ENCODE measurements at regions not wholly inside any gene's neighbourhood (a gene's known extent, or its start where the extent isn't known, plus 50 kb on each side); places are given as distances from the start of the nearest gene placed in this dataset.

DNA sequence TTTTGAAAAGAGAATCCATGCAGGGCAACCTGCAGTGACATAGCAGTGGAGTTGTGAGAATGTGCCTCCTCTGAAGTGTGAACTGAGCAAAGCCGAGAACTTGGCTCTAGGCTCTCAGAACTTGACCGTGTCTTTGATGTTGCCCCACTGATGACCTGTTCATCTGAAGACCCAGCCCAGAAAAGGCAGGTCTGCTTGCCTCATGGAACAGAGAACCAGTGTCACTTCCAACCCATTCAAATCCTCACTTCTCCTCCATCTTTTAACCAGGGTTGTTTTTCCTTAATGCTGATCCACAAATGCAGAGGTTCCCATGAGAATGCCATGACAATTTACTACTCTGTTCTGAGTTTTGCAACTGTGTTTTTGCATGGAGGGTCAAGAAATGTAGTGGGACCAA is 155.4 kb downstream of the MED10 start:
- H3K27me3 ChIP-seq (ENCODE audit: insufficient read depth, low read length) = no peaks in the 10 kb centered on the region

DNA sequence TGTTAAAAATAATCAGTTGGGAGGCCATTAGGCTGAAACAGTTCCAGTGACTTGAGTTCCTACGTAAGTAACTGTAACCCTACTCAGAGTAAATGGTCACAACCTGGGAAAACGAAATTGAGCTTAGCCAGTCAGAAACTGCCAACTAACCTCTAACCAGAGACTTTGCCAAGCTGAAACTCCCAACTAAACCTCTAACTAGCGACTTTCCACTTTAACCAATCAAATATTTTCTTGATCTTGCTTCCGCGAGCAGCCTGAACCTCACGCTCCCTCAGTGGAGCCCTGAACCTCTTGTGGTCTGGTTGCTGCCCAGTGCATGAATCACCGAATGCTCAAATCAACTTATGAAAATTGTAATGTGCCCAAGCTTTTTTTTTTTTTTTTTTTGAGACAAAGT is 156.2 kb downstream of the MED10 start:
- Mint-ChIP-seq H3K9me3 (ENCODE audit: unreplicated experiment) (peaks cover 4% of the 10 kb centered on the region), H3K27ac (ENCODE audit: unreplicated experiment) (no peak overlapping the region), H3K4me3 (ENCODE audit: unreplicated experiment) (no peak overlapping the region), H3K4me1 (ENCODE audit: low read depth, unreplicated experiment) (no peaks in the 10 kb centered on the region), H3K36me3 (ENCODE audit: low read depth, unreplicated experiment) (no peaks in the 10 kb centered on the region), H3K27me3 (ENCODE audit: low read depth, unreplicated experiment) (peaks cover 11% of the 10 kb centered on the region)
- no peak overlapping the region for H3K9ac ChIP-seq (ENCODE audit: low read length)
- H2AFZ ChIP-seq (ENCODE audit: low read depth, low read length) = no peak overlapping the region
- FAIRE-seq (no peak), DNase-seq (ENCODE audit: low read depth) (no peak)
- peaks cover 6% of the 10 kb centered on the region for H3K9me3 ChIP-seq (ENCODE audit: insufficient read depth, low read depth, low read length)
- no peaks in the 10 kb centered on the region for H3K4me1 ChIP-seq (ENCODE audit: insufficient read depth, low read length)
- no peaks in the 10 kb centered on the region for H3K27me3 ChIP-seq (ENCODE audit: insufficient read depth, low read length)
- no peak overlapping the region for H3K4me3 ChIP-seq (ENCODE audit: insufficient read depth, low read depth, low read length)
- TF ChIP-seq EZH2 (IDR thresholded peaks at IDR 0.05; ENCODE audit: insufficient read depth, low read length) = no peak
- TF ChIP-seq, protein P1, sequence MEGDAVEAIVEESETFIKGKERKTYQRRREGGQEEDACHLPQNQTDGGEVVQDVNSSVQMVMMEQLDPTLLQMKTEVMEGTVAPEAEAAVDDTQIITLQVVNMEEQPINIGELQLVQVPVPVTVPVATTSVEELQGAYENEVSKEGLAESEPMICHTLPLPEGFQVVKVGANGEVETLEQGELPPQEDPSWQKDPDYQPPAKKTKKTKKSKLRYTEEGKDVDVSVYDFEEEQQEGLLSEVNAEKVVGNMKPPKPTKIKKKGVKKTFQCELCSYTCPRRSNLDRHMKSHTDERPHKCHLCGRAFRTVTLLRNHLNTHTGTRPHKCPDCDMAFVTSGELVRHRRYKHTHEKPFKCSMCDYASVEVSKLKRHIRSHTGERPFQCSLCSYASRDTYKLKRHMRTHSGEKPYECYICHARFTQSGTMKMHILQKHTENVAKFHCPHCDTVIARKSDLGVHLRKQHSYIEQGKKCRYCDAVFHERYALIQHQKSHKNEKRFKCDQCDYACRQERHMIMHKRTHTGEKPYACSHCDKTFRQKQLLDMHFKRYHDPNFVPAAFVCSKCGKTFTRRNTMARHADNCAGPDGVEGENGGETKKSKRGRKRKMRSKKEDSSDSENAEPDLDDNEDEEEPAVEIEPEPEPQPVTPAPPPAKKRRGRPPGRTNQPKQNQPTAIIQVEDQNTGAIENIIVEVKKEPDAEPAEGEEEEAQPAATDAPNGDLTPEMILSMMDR (IDR thresholded peaks at IDR 0.05; ENCODE audit: insufficient read depth, low read depth, low read length) = no peak
- H4K20me1 ChIP-seq (ENCODE audit: insufficient read depth, low read length) = no peaks in the 10 kb centered on the region
- H3K36me3 ChIP-seq (ENCODE audit: insufficient read depth, low read length) = no peaks in the 10 kb centered on the region
- H3K4me2 ChIP-seq (ENCODE audit: low read length) = no peak overlapping the region
- no peak overlapping the region for H3K27ac ChIP-seq (ENCODE audit: low read depth, low read length)
- no peaks in the 10 kb centered on the region for H3K79me2 ChIP-seq (ENCODE audit: insufficient read depth, low read length)

More for the DNA sequence above, 155.4 kb downstream of the MED10 start:
- Mint-ChIP-seq H3K27me3 (ENCODE audit: low read depth, unreplicated experiment) (peaks cover 12% of the 10 kb centered on the region), H3K4me3 (ENCODE audit: unreplicated experiment) (no peak overlapping the region), H3K27ac (ENCODE audit: unreplicated experiment) (no peak overlapping the region), H3K36me3 (ENCODE audit: low read depth, unreplicated experiment) (no peaks in the 10 kb centered on the region), H3K4me1 (ENCODE audit: low read depth, unreplicated experiment) (no peaks in the 10 kb centered on the region), H3K9me3 (ENCODE audit: unreplicated experiment) (peaks cover 4% of the 10 kb centered on the region)
- peaks cover 9% of the 10 kb centered on the region for H3K9me3 ChIP-seq (ENCODE audit: insufficient read depth, low read depth, low read length)
- H3K36me3 ChIP-seq (ENCODE audit: insufficient read depth, low read length) = no peaks in the 10 kb centered on the region
- no peak for TF ChIP-seq EZH2 (IDR thresholded peaks at IDR 0.05; ENCODE audit: insufficient read depth, low read length)
- TF ChIP-seq, protein P1 (IDR thresholded peaks at IDR 0.05; ENCODE audit: insufficient read depth, low read depth, low read length) = no peak
- no peak overlapping the region for H3K4me3 ChIP-seq (ENCODE audit: insufficient read depth, low read depth, low read length)
- H2AFZ ChIP-seq (ENCODE audit: low read depth, low read length) = no peak overlapping the region
- no peaks in the 10 kb centered on the region for H3K4me1 ChIP-seq (ENCODE audit: insufficient read depth, low read length)
- FAIRE-seq (no peak), DNase-seq (ENCODE audit: low read depth) (no peak)
- no peaks in the 10 kb centered on the region for H4K20me1 ChIP-seq (ENCODE audit: insufficient read depth, low read length)
- no peak overlapping the region for H3K9ac ChIP-seq (ENCODE audit: low read length)
- no peak overlapping the region for H3K27ac ChIP-seq (ENCODE audit: low read depth, low read length)
- H3K4me2 ChIP-seq (ENCODE audit: low read length) = no peak overlapping the region
- no peaks in the 10 kb centered on the region for H3K79me2 ChIP-seq (ENCODE audit: insufficient read depth, low read length)

DNA sequence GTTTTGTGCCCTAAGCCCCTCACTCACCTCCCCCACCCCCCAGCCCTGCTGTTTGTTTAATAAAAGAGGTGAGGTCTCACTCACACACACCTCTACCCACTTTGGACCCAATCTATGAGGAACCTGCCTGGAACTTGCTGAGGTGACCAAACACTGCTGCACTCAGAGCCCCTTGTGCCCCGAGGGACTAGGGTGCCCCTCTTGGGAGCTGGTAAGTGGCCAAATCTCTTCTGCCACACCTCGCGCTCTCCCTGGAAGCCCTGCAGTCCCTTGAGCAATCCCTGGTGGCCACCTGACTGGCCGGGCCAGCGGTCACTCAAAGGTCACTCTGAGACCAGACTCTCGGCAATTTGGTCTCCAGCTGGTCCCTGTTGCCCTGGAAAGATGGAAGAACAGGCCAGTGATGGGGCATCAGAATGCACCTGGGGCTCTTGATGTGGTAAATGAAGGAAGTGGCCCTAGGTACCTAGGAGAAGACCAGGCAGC is 157.2 kb downstream of the MED10 start:
- no peak overlapping the region for H3K4me3 Mint-ChIP-seq (ENCODE audit: unreplicated experiment)
- no peak for DNase-seq (ENCODE audit: low read depth)
- Histone ChIP-seq H4K20me1 (ENCODE audit: insufficient read depth, low read length) (no peaks in the 10 kb centered on the region), H2AFZ (ENCODE audit: low read depth, low read length) (no peak overlapping the region), H3K4me2 (ENCODE audit: low read length) (no peak overlapping the region), H3K79me2 (ENCODE audit: insufficient read depth, low read length) (no peaks in the 10 kb centered on the region), H3K27me3 (ENCODE audit: insufficient read depth, low read length) (no peaks in the 10 kb centered on the region), H3K9ac (ENCODE audit: low read length) (no peak overlapping the region), H3K4me1 (ENCODE audit: insufficient read depth, low read length) (no peaks in the 10 kb centered on the region), H3K9me3 (ENCODE audit: insufficient read depth, low read depth, low read length) (peaks cover 6% of the 10 kb centered on the region), H3K36me3 (ENCODE audit: insufficient read depth, low read length) (no peaks in the 10 kb centered on the region), H3K4me3 (ENCODE audit: insufficient read depth, low read depth, low read length) (no peak overlapping the region), H3K27ac (ENCODE audit: low read depth, low read length) (no peak overlapping the region)
- peaks cover 17% of the 10 kb centered on the region for H3K27me3 Mint-ChIP-seq (ENCODE audit: low read depth, unreplicated experiment)
- H3K9me3 Mint-ChIP-seq (ENCODE audit: unreplicated experiment) = peaks cover 4% of the 10 kb centered on the region
- H3K4me1 Mint-ChIP-seq (ENCODE audit: low read depth, unreplicated experiment) = no peaks in the 10 kb centered on the region
- no peak for FAIRE-seq
- no peaks in the 10 kb centered on the region for H3K36me3 Mint-ChIP-seq (ENCODE audit: low read depth, unreplicated experiment)
- TF ChIP-seq, protein P1 (IDR thresholded peaks at IDR 0.05; ENCODE audit: insufficient read depth, low read depth, low read length) = no peak
- TF ChIP-seq EZH2 (IDR thresholded peaks at IDR 0.05; ENCODE audit: insufficient read depth, low read length) = no peak
- no peak overlapping the region for H3K27ac Mint-ChIP-seq (ENCODE audit: unreplicated experiment)
